K562 (cell line): ENCODE measurements at regions not wholly inside any gene's neighbourhood (a gene's known extent, or its start where the extent isn't known, plus 50 kb on each side); places are given as distances from the start of the nearest gene placed in this dataset.

Experiments
- ATAC-seq: fragments of 200-7000 bp; cut with Tn5 transposase; 3 replicates; pipeline ENCODE4 v1.9.1; 2020; ENCODE audit warnings: moderate library complexity
- BruUV-seq: library from RNA; stranded (reverse); fragments of 400-500 nt; replicated peaks from 2 replicates; lab custom pipeline; 2021; lab: Mats Ljungman, UMichigan
- CTCF ChIA-PET: fragments of 300-600 bp; formaldehyde crosslinking; extraction: SDS; loops from one replicate; lab custom pipeline; 2021; ENCODE audit warnings: low intra/inter-chr PET ratio; lab: Yijun Ruan, JAX
- POLR2A ChIA-PET: fragments of 300-600, 350-650 bp; sonication (Branson Sonifier 250); formaldehyde crosslinking; extraction: SDS; loops from one replicate; lab custom pipeline; 2021; ENCODE audit warnings: antibody characterized with exemption, inconsistent platforms; lab: Yijun Ruan, JAX
- DNase-seq, 4 experiments: peaks; one replicate each; pipeline versions ENCODE4 v3.0.0 to v3.0.0-alpha.2; 2011 to 2018; ENCODE audit warnings: low spot score in 3 of 4, mixed read lengths in 3 of 4; ENCODE audit errors: extremely low read depth in 1 of 4
- FAIRE-seq: peaks from 2 replicates; lab custom pipeline; 2011; peaks lifted over from hg19 to GRCh38; lab: Jason Lieb, UNC
- H2AFZ ChIP-seq: 2 replicates; pipeline ENCODE4 v1.6.0; 2011; ENCODE audit warnings: low read depth, low read length, control low read depth, inconsistent platforms
- H3K27ac ChIP-seq: fragments of 200-600 bp; 3 replicates; pipeline ENCODE4 v1.8.0; 2011; ENCODE audit warnings: low read depth, mild to moderate bottlenecking, control low read depth, inconsistent platforms, low read length, moderate library complexity, mixed read lengths; ENCODE audit errors: extremely low read depth
- H3K27me3 ChIP-seq, 2 experiments: fragments of 300-600 bp in 1 of 2; 2 replicates in 1 of 2; 3 replicates in 1 of 2; pipeline versions ENCODE4 v1.6.0 to v1.8.0; 2011; ENCODE audit warnings: inconsistent platforms in 2 of 2, low read length in 2 of 2, mild to moderate bottlenecking in 1 of 2, mixed read lengths in 1 of 2, moderate library complexity in 1 of 2; ENCODE audit not compliant: control insufficient read depth in 2 of 2, insufficient read depth in 2 of 2
- H3K36me3 ChIP-seq: fragments of 300-600 bp; 3 replicates; pipeline ENCODE4 v1.8.0; 2011; ENCODE audit warnings: mild to moderate bottlenecking, low read length, inconsistent platforms; ENCODE audit not compliant: control insufficient read depth, insufficient read depth
- H3K4me1 ChIP-seq, 2 experiments: fragments of 200-600 bp in 1 of 2; replicated peaks in 1 of 2; 2 replicates in 1 of 2; 3 replicates in 1 of 2; pipeline versions ENCODE4 v1.5.1 to v1.8.0; 2011; ENCODE audit warnings: inconsistent platforms in 2 of 2, low read length in 2 of 2, mild to moderate bottlenecking in 1 of 2, mixed read lengths in 1 of 2, moderate library complexity in 1 of 2; ENCODE audit not compliant: control insufficient read depth in 2 of 2, insufficient read depth in 2 of 2
- H3K4me2 ChIP-seq: 2 replicates; pipeline ENCODE4 v1.6.1; 2011; ENCODE audit warnings: low read length, control low read depth, inconsistent platforms, mixed read lengths; ENCODE audit not compliant: insufficient read depth
- H3K4me3 ChIP-seq: fragments of 200-600 bp; sonication (generic), shearing (Covaris generic); 2 replicates; pipeline ENCODE4 v1.5.1; 2016; ENCODE audit warnings: control low read depth, inconsistent platforms
- H3K79me2 ChIP-seq: fragments of 200-600 bp; 3 replicates; pipeline ENCODE4 v1.8.0; 2011; ENCODE audit warnings: low read length, inconsistent platforms; ENCODE audit not compliant: control insufficient read depth, insufficient read depth
- H3K9ac ChIP-seq, 2 experiments: 2 replicates each; pipeline versions ENCODE4 v1.6.0 to v1.6.1; 2011; ENCODE audit warnings: low read depth in 2 of 2, low read length in 2 of 2, control low read depth in 1 of 2, inconsistent platforms in 1 of 2, mild to moderate bottlenecking in 1 of 2, mixed read lengths in 1 of 2; ENCODE audit not compliant: insufficient read depth in 1 of 2
- H3K9me1 ChIP-seq: one replicate; pipeline ENCODE4 v1.6.0; 2011; ENCODE audit warnings: inconsistent platforms, mild to moderate bottlenecking, low read length, moderate library complexity; ENCODE audit not compliant: control insufficient read depth, insufficient read depth
- H3K9me3 ChIP-seq: replicated peaks from 2 replicates; pipeline ENCODE4 v1.5.1; 2011; ENCODE audit warnings: low read depth, low read length, inconsistent platforms; ENCODE audit not compliant: control insufficient read depth, insufficient read depth
- H4K20me1 ChIP-seq: replicated peaks from 2 replicates; pipeline ENCODE4 v1.6.1; 2011; ENCODE audit warnings: low read length, inconsistent platforms, mixed read lengths; ENCODE audit not compliant: control insufficient read depth, insufficient read depth
- MAFF ChIP-seq: IDR thresholded peaks from 2 replicates; pipeline ENCODE4 v1.6.1; 2012; ENCODE audit warnings: low read length, improper control_type of control experiment
- NUFIP1 ChIP-seq: fragments of 450-650 bp; IDR thresholded peaks from 2 replicates; pipeline ENCODE4 v1.6.1; 2018; ENCODE audit not compliant: partially characterized antibody
- PTBP1 ChIP-seq: fragments of 200-400 bp; formaldehyde crosslinking; IDR thresholded peaks from 2 replicates; pipeline ENCODE4 v1.6.1; 2017; ENCODE audit warnings: low read depth, low read length
- RAD51 ChIP-seq: fragments of 450-650 bp; IDR thresholded peaks from 2 replicates; pipeline ENCODE4 v1.7.1; 2016; ENCODE audit warnings: low read depth, mild to moderate bottlenecking, borderline replicate concordance
- RBM22 ChIP-seq: fragments of 200-400 bp; formaldehyde crosslinking; IDR thresholded peaks from 2 replicates; pipeline ENCODE4 v1.6.1; 2018; ENCODE audit warnings: low read length, low read depth; ENCODE audit not compliant: poor library complexity, severe bottlenecking
- SMARCA4 ChIP-seq: fragments of 450-650 bp; IDR thresholded peaks from 2 replicates; pipeline ENCODE4 v1.6.1; 2016
- TCF3 ChIP-seq: sonication (generic); formaldehyde crosslinking; IDR thresholded peaks from 2 replicates; pipeline ENCODE4 v1.4.0; 2020; ENCODE audit warnings: mild to moderate bottlenecking, missing genetic modification reagents
- ZHX1 ChIP-seq: fragments of 150-350 bp; conservative IDR thresholded peaks from 2 replicates; pipeline ENCODE4 v1.6.1; 2014; ENCODE audit warnings: low read length
- ZKSCAN3 ChIP-seq: fragments of 250-450 bp; sonication (Bioruptor Pico); IDR thresholded peaks from 2 replicates; pipeline ENCODE4 v1.4.0; 2020
- ZMIZ1 ChIP-seq, 2 experiments: fragments of 150-350 bp in 1 of 2; IDR thresholded peaks; 2 replicates each; pipeline ENCODE4 v1.6.1; 2012 to 2016; ENCODE audit warnings: low read depth in 2 of 2, low read length in 2 of 2, mild to moderate bottlenecking in 1 of 2, moderate library complexity in 1 of 2
- ZNF174 ChIP-seq: fragments of 250-450 bp; sonication (Bioruptor Pico); IDR thresholded peaks from 2 replicates; pipeline ENCODE4 v1.4.0; 2020; ENCODE audit warnings: mild to moderate bottlenecking
- ZNF408 ChIP-seq: fragments of 250-450 bp; sonication (Bioruptor Pico); IDR thresholded peaks from 2 replicates; pipeline ENCODE4 v1.4.0; 2020; ENCODE audit warnings: low read depth, mild to moderate bottlenecking, moderate library complexity
- ZSCAN29 ChIP-seq: fragments of 450-650 bp; IDR thresholded peaks from 2 replicates; pipeline ENCODE4 v1.6.1; 2017
- WGBS: fragments of 100-300 bp; shearing (Covaris generic); methylation state at CpG from one replicate; pipeline ENCODE4 v1.1.6; 2016; ENCODE audit warnings: low coverage, mixed read lengths; ENCODE audit not compliant: insufficient coverage; ENCODE audit errors: missing lambda C conversion rate; 5-methylcytosine and 5-hydroxymethylcytosine counted together
- in situ Hi-C: fragments of 300-500 bp; cut with MboI; formaldehyde crosslinking; loops from 4 replicates; pipeline ENCODE4 v1.15.0; 2018; ENCODE audit warnings: inconsistent platforms, mixed read lengths
- intact Hi-C: fragments of 100-400 bp; cut with micrococcal nuclease; formaldehyde crosslinking; loops from 2 replicates; pipeline ENCODE4 v1.14.2; 2022
- TF ChIP-seq, protein P1 (sequence below): fragments of 450-650 bp; conservative IDR thresholded peaks from 2 replicates; pipeline ENCODE4 v1.6.1; 2016; ENCODE audit warnings: missing genetic modification characterization, low read depth, mild to moderate bottlenecking, control low read depth, missing compliant biosample characterization

DNA sequence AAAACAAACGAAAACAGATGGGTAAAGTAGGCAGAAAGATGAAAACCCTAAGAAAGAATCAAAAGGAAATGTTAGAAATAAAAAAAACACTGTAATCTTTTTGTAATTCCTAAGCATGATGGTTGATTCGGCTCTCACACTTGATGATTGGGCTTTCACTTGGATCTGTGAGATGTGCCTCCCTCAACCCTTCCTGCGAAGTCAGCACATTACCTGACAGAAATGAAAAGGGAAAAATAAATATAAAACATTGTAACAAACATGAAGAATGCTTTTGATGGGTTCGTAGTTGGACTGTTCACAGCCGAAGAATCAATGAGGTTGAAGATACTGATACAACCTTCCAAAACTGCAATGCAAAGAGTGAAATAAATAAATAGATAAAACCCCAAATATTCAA, 99.8 kb downstream of the AKR1D1 start (continued):
- TF ChIP-seq, protein P1, sequence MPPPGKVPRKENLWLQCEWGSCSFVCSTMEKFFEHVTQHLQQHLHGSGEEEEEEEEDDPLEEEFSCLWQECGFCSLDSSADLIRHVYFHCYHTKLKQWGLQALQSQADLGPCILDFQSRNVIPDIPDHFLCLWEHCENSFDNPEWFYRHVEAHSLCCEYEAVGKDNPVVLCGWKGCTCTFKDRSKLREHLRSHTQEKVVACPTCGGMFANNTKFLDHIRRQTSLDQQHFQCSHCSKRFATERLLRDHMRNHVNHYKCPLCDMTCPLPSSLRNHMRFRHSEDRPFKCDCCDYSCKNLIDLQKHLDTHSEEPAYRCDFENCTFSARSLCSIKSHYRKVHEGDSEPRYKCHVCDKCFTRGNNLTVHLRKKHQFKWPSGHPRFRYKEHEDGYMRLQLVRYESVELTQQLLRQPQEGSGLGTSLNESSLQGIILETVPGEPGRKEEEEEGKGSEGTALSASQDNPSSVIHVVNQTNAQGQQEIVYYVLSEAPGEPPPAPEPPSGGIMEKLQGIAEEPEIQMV (tag), result no peak

DNA sequence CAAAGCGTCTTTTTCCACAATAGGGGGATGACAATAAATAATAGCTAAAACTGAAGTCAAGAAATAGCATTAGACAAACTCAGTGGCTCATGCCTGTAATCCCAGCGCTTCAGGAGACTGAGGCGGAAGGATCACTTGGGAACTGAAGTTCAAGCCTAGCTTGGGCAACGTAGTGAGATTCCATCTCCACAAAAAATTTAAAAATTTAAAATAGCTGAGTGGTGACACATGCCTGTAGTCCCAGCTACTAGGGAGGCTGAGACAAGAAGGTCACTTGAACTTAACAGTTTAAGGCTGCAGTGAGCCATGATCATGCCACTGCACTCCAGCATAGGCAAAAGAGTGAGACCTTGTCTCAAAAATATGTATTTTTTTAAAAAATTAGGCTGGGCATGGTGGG, 107.9 kb downstream of the AKR1D1 start:
- no peaks in the 10 kb centered on the region for H3K9me1 ChIP-seq
- H3K9ac ChIP-seq, result no peak overlapping the region
- ATAC-seq (no peak), FAIRE-seq (no peak), DNase-seq (no peak)
- H3K4me3 ChIP-seq, result no peak overlapping the region
- no peaks in the 10 kb centered on the region for H3K27me3 ChIP-seq
- no peaks in the 10 kb centered on the region for H3K4me1 ChIP-seq
- no peak overlapping the region for H3K27ac ChIP-seq
- WGBS, result 27% methylated on average over 4 of the region's 4 CpGs
- intact Hi-C loops, result no loop called here
- no peaks in the 10 kb centered on the region for H3K79me2 ChIP-seq
- no peaks in the 10 kb centered on the region for H3K36me3 ChIP-seq
- no TSS peak for BruUV-seq
- H2AFZ ChIP-seq, result no peak overlapping the region
- POLR2A ChIA-PET, result no interaction called here
- H3K4me2 ChIP-seq, result no peak overlapping the region
- in situ Hi-C loops, result no loop called here
- no peaks in the 10 kb centered on the region for H4K20me1 ChIP-seq
- H3K9me3 ChIP-seq, result peaks cover 4% of the 10 kb centered on the region; the same call in 1 of the 2 replicates
- CTCF ChIA-PET, result no interaction called here
- TF ChIP-seq MAFF, result no peak
- TF ChIP-seq TCF3, result no peak
- no peak for TF ChIP-seq RBM22
- no peak for TF ChIP-seq ZMIZ1 (IDR thresholded peaks at IDR 0.05; ENCODE audit: low read depth in 2 of 2, low read length in 2 of 2)
- no peak for TF ChIP-seq ZNF174 (CRISPR knock-in tag)
- no peak for TF ChIP-seq ZSCAN29
- no peak for TF ChIP-seq RAD51
- TF ChIP-seq ZKSCAN3 (CRISPR knock-in tag), result no peak
- TF ChIP-seq PTBP1, result no peak
- TF ChIP-seq ZHX1, result no peak
- no peak for TF ChIP-seq NUFIP1
- no peak for TF ChIP-seq SMARCA4
- no peak for TF ChIP-seq ZNF408 (CRISPR knock-in tag)
